ENCODE measurements at regions not wholly inside any gene's neighbourhood (a gene's known extent, or its start where the extent isn't known, plus 50 kb on each side); places are given as distances from the start of the nearest gene placed in this dataset.

GRCh38 chr1:55477953-55478352 is 262.8 kb upstream of the USP24 start:
- TF ChIP-seq CTCF (IDR thresholded peaks at IDR 0.05; ENCODE audit: control extremely low read depth, extremely low read depth, low read depth, missing control alignments) = no peak
- DNase-seq (ENCODE audit: extremely low spot score) = no peak
- ChIA-PET CTCF (interaction anchor here (1.1 to 2.2 kb wide), 3 partner anchors 1099 to 1232 kb away, joined by 3 to 15 read pairs (median 6); no protein-coding TSS in a partner anchor), POLR2A (no interaction called here)

GRCh38 chr1:55476445-55477015 is 261.4 kb upstream of the USP24 start:
- CTCF ChIA-PET = interaction anchor here (0.9 to 1.2 kb wide), 2 partner anchors 11 to 48 kb away, joined by 3 read pairs; no protein-coding TSS in a partner anchor
- no peak for DNase-seq (ENCODE audit: extremely low spot score)
- no peak for TF ChIP-seq CTCF (IDR thresholded peaks at IDR 0.05; ENCODE audit: control extremely low read depth, extremely low read depth, low read depth, missing control alignments)
- POLR2A ChIA-PET = no interaction called here

- no peak for DNase-seq (ENCODE audit: extremely low spot score)
- no peak for TF ChIP-seq CTCF (IDR thresholded peaks at IDR 0.05; ENCODE audit: control extremely low read depth, extremely low read depth, low read depth, missing control alignments)
- ChIA-PET CTCF (no interaction called here), POLR2A (no interaction called here)
Observed at GRCh38 chr1:55474168-55474786, 259.1 kb upstream of the USP24 start.

GRCh38 chr1:55473661-55474060 is 258.5 kb upstream of the USP24 start:
- CTCF ChIA-PET = no interaction called here
- no peak for TF ChIP-seq CTCF (IDR thresholded peaks at IDR 0.05; ENCODE audit: control extremely low read depth, extremely low read depth, low read depth, missing control alignments)
- POLR2A ChIA-PET = no interaction called here
- DNase-seq (ENCODE audit: extremely low spot score) = no peak

- ChIA-PET CTCF (interaction anchor here (1.1 kb wide), 1 partner anchor 76 kb away, joined by 3 read pairs; no protein-coding TSS in a partner anchor), POLR2A (no interaction called here)
- no peak for TF ChIP-seq CTCF (IDR thresholded peaks at IDR 0.05; ENCODE audit: control extremely low read depth, extremely low read depth, low read depth, missing control alignments)
- DNase-seq (ENCODE audit: extremely low spot score) = no peak
Observed at GRCh38 chr1:55472784-55473183, 257.6 kb upstream of the USP24 start.

- CTCF ChIA-PET = interaction anchor here (1.1 to 2.2 kb wide), 2 partner anchors 24 to 75 kb away, joined by 3 to 4 read pairs; no protein-coding TSS in a partner anchor
Observed at GRCh38 chr1:55472115-55472514, 257.0 kb upstream of the USP24 start.

More at GRCh38 chr1:55472115-55472514, 257.0 kb upstream of the USP24 start:
- no peak for TF ChIP-seq CTCF (IDR thresholded peaks at IDR 0.05; ENCODE audit: control extremely low read depth, extremely low read depth, low read depth, missing control alignments)
- POLR2A ChIA-PET = no interaction called here
- DNase-seq (ENCODE audit: extremely low spot score) = no peak

Measured in GM10248 (cell line).